ENCODE measurements at regions not wholly inside any gene's neighbourhood (a gene's known extent, or its start where the extent isn't known, plus 50 kb on each side); places are given as distances from the start of the nearest gene placed in this dataset.
A peak's percentile ranks its signal among the peaks of the same experiment; 100 is the strongest.

GRCh38 chr9:86491468-86492266 is 137.5 kb upstream of the TUT7 start:
- ATAC-seq = no peak
- H3K27me3 ChIP-seq (ENCODE audit: control insufficient read depth in 2 of 2, insufficient read depth in 2 of 2, low read length in 2 of 2) = no peaks in the 10 kb centered on the region
- no peaks in the 10 kb centered on the region for H3K9me3 Mint-ChIP-seq
- no peaks in the 10 kb centered on the region for H3K4me1 Mint-ChIP-seq
- H3K9me3 ChIP-seq (ENCODE audit: control insufficient read depth in 2 of 3, low read length in 3 of 3) = no peaks in the 10 kb centered on the region
- CTCF ChIA-PET = no interaction called here
- intact Hi-C loops (cut with micrococcal nuclease) = no loop called here
- no peaks in the 10 kb centered on the region for H3K36me3 Mint-ChIP-seq
- H3K4me3 Mint-ChIP-seq = no peak overlapping the region
- no peak overlapping the region for H3K27ac ChIP-seq (ENCODE audit: low read depth, low read length)
- H3K27ac Mint-ChIP-seq = no peak overlapping the region
- no peak for DNase-seq
- no peak overlapping the region for H3K4me3 ChIP-seq (ENCODE audit: low read length)
- peaks cover 0 to 12% (median 4%) of the 10 kb centered on the region in 5 donors for H3K27me3 Mint-ChIP-seq
- H3K36me3 ChIP-seq (ENCODE audit: control insufficient read depth in 2 of 3, insufficient read depth in 3 of 3, low read length in 3 of 3) = no peaks in the 10 kb centered on the region
- POLR2A ChIA-PET = no interaction called here
- no peaks in the 10 kb centered on the region for H3K4me1 ChIP-seq (ENCODE audit: control insufficient read depth in 2 of 2, insufficient read depth in 2 of 2, low read length in 2 of 2)

DNA sequence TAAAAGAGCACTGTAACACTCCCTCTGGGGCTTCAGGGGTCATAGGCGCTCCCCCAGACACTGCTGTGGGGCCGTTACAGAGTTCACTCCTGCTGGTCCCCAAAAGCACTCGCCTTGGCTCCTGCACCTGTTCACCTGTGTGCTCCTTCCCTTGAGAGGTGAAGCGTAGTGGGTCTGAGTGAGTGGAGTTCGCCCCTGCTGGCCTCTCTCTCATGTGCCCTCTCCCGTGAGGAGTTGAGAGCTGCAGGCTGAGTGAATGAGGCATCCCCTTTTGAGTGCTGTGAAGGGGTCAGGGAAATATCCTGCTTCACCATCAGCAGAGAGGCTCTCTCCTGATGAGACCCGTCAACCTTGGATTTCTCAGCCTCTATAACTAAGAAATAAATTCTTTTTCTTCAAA is 134.6 kb upstream of the TUT7 start:
- POLR2A ChIA-PET = no interaction called here
- ATAC-seq = no peak

DNA sequence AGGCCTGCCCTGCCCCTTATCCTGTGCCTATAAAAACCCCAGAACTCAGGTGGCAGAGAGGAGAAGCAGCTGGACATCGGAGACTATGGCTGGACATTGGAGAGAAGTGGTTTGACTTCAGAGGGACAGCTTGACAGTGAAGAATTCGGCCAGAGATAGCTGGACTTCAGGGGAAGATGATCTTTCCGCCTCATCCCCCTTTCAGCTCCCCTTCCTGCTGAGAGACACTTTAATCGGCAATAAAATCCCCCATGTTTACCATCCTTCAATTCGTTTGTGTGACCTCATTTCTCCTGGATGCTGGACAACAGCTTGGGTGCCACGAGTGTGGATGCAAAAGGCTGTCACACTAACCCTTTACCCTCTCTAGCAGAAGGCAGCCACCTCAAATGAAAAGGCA is 134.1 kb upstream of the TUT7 start:
- no peaks in the 10 kb centered on the region for H3K36me3 Mint-ChIP-seq
- H3K36me3 ChIP-seq (ENCODE audit: control insufficient read depth in 2 of 3, insufficient read depth in 3 of 3, low read length in 3 of 3) = no peaks in the 10 kb centered on the region
- CTCF ChIA-PET = no interaction called here
- peaks cover 0 to 8% (median 4%) of the 10 kb centered on the region in 7 donors for H3K4me1 Mint-ChIP-seq
- H3K9me3 ChIP-seq (ENCODE audit: control insufficient read depth in 2 of 3, low read length in 3 of 3) = no peaks in the 10 kb centered on the region
- POLR2A ChIA-PET = no interaction called here
- H3K9me3 Mint-ChIP-seq = no peaks in the 10 kb centered on the region
- no peak overlapping the region for H3K4me3 Mint-ChIP-seq
- H3K27ac Mint-ChIP-seq = no peak overlapping the region
- intact Hi-C loops (cut with micrococcal nuclease) = no loop called here
- H3K27me3 Mint-ChIP-seq = peaks cover 0 to 5% (median 4%) of the 10 kb centered on the region in 5 donors
- no peaks in the 10 kb centered on the region for H3K4me1 ChIP-seq (ENCODE audit: control insufficient read depth in 2 of 2, insufficient read depth in 2 of 2, low read length in 2 of 2)
- no peak overlapping the region for H3K4me3 ChIP-seq (ENCODE audit: low read length)
- DNase-seq (no peak), ATAC-seq (no peak)
- no peaks in the 10 kb centered on the region for H3K27me3 ChIP-seq (ENCODE audit: control insufficient read depth in 2 of 2, insufficient read depth in 2 of 2, low read length in 2 of 2)
- H3K27ac ChIP-seq (ENCODE audit: low read depth, low read length) = no peak overlapping the region

More for the DNA sequence above, 134.6 kb upstream of the TUT7 start:
- Mint-ChIP-seq H3K27ac (no peak overlapping the region), H3K27me3 (peaks cover 0 to 5% (median 4%) of the 10 kb centered on the region in 5 donors), H3K4me1 (peaks cover 0 to 8% (median 4%) of the 10 kb centered on the region in 7 donors), H3K36me3 (no peaks in the 10 kb centered on the region), H3K9me3 (no peaks in the 10 kb centered on the region), H3K4me3 (no peak overlapping the region)
- no peaks in the 10 kb centered on the region for H3K27me3 ChIP-seq (ENCODE audit: control insufficient read depth in 2 of 2, insufficient read depth in 2 of 2, low read length in 2 of 2)
- intact Hi-C loops (cut with micrococcal nuclease) = no loop called here
- H3K36me3 ChIP-seq (ENCODE audit: control insufficient read depth in 2 of 3, insufficient read depth in 3 of 3, low read length in 3 of 3) = no peaks in the 10 kb centered on the region
- H3K4me3 ChIP-seq (ENCODE audit: low read length) = no peak overlapping the region
- DNase-seq = no peak
- H3K9me3 ChIP-seq (ENCODE audit: control insufficient read depth in 2 of 3, low read length in 3 of 3) = no peaks in the 10 kb centered on the region
- H3K27ac ChIP-seq (ENCODE audit: low read depth, low read length) = no peak overlapping the region
- H3K4me1 ChIP-seq (ENCODE audit: control insufficient read depth in 2 of 2, insufficient read depth in 2 of 2, low read length in 2 of 2) = no peaks in the 10 kb centered on the region
- CTCF ChIA-PET = no interaction called here

DNA sequence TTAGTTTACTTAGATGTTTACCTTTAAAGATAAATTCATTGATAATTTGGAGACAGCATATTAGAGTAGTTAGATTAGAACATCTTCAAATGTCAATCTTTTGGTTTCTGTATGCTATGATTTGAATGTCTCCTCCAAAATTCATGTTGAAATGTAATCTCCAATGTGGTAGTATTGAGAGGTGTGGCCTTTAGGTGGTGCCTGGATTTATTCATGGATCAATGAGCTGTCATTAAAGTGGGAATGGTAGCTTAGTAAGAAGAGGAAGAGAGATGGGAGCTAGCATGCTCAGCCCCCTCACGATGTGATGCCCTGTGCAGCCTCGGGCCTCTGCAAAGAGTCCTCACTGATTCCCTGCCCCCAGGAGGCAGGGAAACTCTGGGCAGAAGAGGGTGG is 133.6 kb upstream of the TUT7 start:
- CTCF ChIA-PET = no interaction called here
- intact Hi-C loops (cut with micrococcal nuclease) = loop anchor here in 1 of 2 donors (1.0 kb wide), 1 partner anchor 836 kb away; no protein-coding TSS in a partner anchor

DNA sequence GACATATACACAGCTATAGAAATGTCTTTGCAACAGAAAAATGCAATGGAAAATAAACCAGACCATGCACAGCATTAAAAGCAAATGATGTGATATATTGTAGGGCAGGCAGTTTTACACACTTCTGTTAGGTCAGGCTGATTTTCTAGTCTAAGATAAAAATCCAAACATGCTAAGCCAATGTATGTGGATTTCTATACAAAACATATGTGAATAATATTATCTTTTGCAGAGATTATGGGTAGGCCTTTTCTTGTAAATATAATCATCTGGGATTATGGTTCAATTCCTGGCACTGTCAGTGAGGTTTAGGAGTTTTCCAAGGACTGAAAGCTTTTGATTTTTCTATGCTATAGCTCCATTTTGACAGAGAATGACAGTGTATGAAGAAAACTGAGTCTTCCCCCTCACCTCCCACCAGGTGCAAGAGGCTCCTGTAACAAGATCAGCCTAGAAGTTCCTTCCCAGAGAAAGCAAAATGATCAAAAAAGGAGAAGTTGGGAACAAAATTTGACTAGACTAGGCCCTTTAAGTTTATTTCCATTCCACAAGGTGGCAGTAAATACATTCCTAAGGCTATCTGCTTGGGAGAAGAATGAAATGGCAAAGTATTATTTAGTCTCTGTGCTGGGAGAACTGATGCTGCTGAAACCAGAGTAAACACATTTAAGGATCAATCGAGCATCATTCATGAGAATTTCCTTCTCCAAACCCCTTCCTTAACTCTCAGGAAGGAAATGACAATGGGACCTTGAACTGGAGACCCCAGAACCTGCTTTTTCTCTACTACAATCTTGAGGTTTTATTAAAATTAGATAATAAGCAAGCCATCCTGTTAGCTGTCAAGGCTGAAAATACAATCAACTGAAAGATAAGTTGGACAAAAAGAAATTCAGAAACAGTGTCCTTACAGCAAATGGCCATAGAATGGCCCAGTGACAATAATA is 133.0 kb upstream of the TUT7 start:
- Mint-ChIP-seq H3K27ac (no peak overlapping the region), H3K27me3 (peaks cover 0 to 5% (median 4%) of the 10 kb centered on the region in 5 donors), H3K4me1 (peaks cover 0 to 8% (median 4%) of the 10 kb centered on the region in 7 donors), H3K4me3 (no peak overlapping the region), H3K36me3 (no peaks in the 10 kb centered on the region), H3K9me3 (no peaks in the 10 kb centered on the region)
- H3K4me3 ChIP-seq (ENCODE audit: low read length) = no peak overlapping the region
- no peak overlapping the region for H3K27ac ChIP-seq (ENCODE audit: low read depth, low read length)
- no peaks in the 10 kb centered on the region for H3K36me3 ChIP-seq (ENCODE audit: control insufficient read depth in 2 of 3, insufficient read depth in 3 of 3, low read length in 3 of 3)
- ChIA-PET CTCF (interaction anchor here (0.7 kb wide), 1 partner anchor 838 kb away, joined by 4 read pairs; no protein-coding TSS in a partner anchor), POLR2A (no interaction called here)
- ATAC-seq = no peak
- DNase-seq = peak in 2 of 9 donors; percentile 1 to 14
- no peaks in the 10 kb centered on the region for H3K27me3 ChIP-seq (ENCODE audit: control insufficient read depth in 2 of 2, insufficient read depth in 2 of 2, low read length in 2 of 2)
- intact Hi-C loops (cut with micrococcal nuclease) = loop anchor here in 1 of 2 donors (1.0 kb wide), 1 partner anchor 837 kb away; no protein-coding TSS in a partner anchor
- no peaks in the 10 kb centered on the region for H3K9me3 ChIP-seq (ENCODE audit: control insufficient read depth in 2 of 3, low read length in 3 of 3)
- H3K4me1 ChIP-seq (ENCODE audit: control insufficient read depth in 2 of 2, insufficient read depth in 2 of 2, low read length in 2 of 2) = no peaks in the 10 kb centered on the region

More for the DNA sequence above, 133.6 kb upstream of the TUT7 start:
- Histone ChIP-seq H3K9me3 (ENCODE audit: control insufficient read depth in 2 of 3, low read length in 3 of 3) (no peaks in the 10 kb centered on the region), H3K27me3 (ENCODE audit: control insufficient read depth in 2 of 2, insufficient read depth in 2 of 2, low read length in 2 of 2) (no peaks in the 10 kb centered on the region), H3K4me1 (ENCODE audit: control insufficient read depth in 2 of 2, insufficient read depth in 2 of 2, low read length in 2 of 2) (no peaks in the 10 kb centered on the region), H3K27ac (ENCODE audit: low read depth, low read length) (no peak overlapping the region), H3K36me3 (ENCODE audit: control insufficient read depth in 2 of 3, insufficient read depth in 3 of 3, low read length in 3 of 3) (no peaks in the 10 kb centered on the region), H3K4me3 (ENCODE audit: low read length) (no peak overlapping the region)
- no peak overlapping the region for H3K4me3 Mint-ChIP-seq
- H3K36me3 Mint-ChIP-seq = no peaks in the 10 kb centered on the region
- ATAC-seq (no peak), DNase-seq (no peak)
- H3K27me3 Mint-ChIP-seq = peaks cover 0 to 5% (median 4%) of the 10 kb centered on the region in 5 donors
- POLR2A ChIA-PET = no interaction called here
- peaks cover 0 to 8% (median 4%) of the 10 kb centered on the region in 7 donors for H3K4me1 Mint-ChIP-seq
- H3K27ac Mint-ChIP-seq = no peak overlapping the region
- H3K9me3 Mint-ChIP-seq = no peaks in the 10 kb centered on the region

DNA sequence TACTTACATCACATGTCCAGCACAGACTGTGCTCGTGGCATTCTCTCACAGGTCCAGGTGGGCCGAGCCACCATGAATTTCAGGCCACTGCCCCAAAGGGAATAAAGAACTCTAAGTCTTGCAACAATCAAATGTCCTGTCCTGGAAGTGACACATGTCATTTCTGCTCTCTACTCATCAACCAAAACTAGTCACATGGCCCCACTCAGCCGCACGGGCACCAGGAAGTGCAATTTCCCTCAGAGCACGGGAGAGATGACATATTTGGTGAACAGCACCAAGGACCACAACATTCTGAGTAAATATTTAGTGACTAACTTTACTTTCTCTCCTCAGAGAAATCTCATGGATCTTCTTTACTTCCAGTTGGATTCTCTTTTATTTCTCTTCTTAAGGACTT is 131.1 kb upstream of the TUT7 start:
- Mint-ChIP-seq H3K36me3 (no peaks in the 10 kb centered on the region), H3K4me3 (no peak overlapping the region), H3K27ac (no peak overlapping the region), H3K9me3 (peaks cover 0 to 2% (median 0%) of the 10 kb centered on the region in 11 donors), H3K27me3 (peaks cover 0 to 7% (median 4%) of the 10 kb centered on the region in 5 donors), H3K4me1 (peaks cover 0 to 8% (median 4%) of the 10 kb centered on the region in 7 donors)
- Histone ChIP-seq H3K27ac (ENCODE audit: low read depth, low read length) (no peak overlapping the region), H3K4me1 (ENCODE audit: control insufficient read depth in 2 of 2, insufficient read depth in 2 of 2, low read length in 2 of 2) (no peaks in the 10 kb centered on the region), H3K27me3 (ENCODE audit: control insufficient read depth in 2 of 2, insufficient read depth in 2 of 2, low read length in 2 of 2) (no peaks in the 10 kb centered on the region), H3K4me3 (ENCODE audit: low read length) (no peak overlapping the region), H3K9me3 (ENCODE audit: control insufficient read depth in 2 of 3, low read length in 3 of 3) (no peaks in the 10 kb centered on the region), H3K36me3 (ENCODE audit: control insufficient read depth in 2 of 3, insufficient read depth in 3 of 3, low read length in 3 of 3) (no peaks in the 10 kb centered on the region)
- POLR2A ChIA-PET = no interaction called here
- intact Hi-C loops (cut with micrococcal nuclease) = no loop called here
- CTCF ChIA-PET = no interaction called here
- DNase-seq = no peak
- peak; percentile 60 for ATAC-seq
